ENCODE measurements at regions not wholly inside any gene's neighbourhood (a gene's known extent, or its start where the extent isn't known, plus 50 kb on each side); places are given as distances from the start of the nearest gene placed in this dataset.
"Not testable (repeated sequence)": the region's sequence is repeated elsewhere in the genome, so short reads cannot be mapped to it uniquely, and the experiment has no call there.

DNA sequence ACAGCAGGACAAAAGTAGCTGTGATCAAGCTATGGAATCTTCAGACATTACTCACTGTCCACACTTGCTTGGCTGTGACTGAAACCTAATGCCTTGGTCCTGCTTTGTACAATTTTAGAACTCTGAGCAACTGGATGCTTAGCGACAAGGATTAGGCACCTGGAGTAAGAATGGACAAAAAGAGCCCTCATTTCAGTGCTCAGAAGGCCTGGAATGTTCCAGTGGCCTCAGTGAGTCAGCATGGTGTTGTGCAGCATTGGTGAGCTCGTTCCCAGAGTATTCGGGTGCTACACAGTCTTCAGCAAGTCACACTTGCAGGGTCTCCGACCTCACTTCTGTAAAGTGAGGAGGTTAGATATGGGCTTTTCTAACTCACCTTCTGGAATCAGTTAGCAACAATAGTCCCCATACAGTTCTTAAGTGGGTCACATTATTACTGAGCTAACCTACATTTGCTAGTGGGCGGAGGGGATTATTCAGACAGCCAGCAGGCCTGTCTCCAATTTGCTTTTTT is 108.0 kb upstream of the MDM1 start:
- Histone ChIP-seq H3K9me3 (ENCODE audit: low read length) (no peaks in the 10 kb centered on the region), H3K27ac (ENCODE audit: low read depth, low read length) (no peak overlapping the region), H3K4me3 (ENCODE audit: low read depth in 1 of 2, low read length in 2 of 2) (no peak overlapping the region), H3K27me3 (ENCODE audit: control insufficient read depth in 1 of 2, insufficient read depth in 2 of 2, low read length in 2 of 2) (no peaks in the 10 kb centered on the region), H3K4me1 (ENCODE audit: insufficient read depth, low read length) (no peaks in the 10 kb centered on the region), H3K36me3 (ENCODE audit: insufficient read depth, low read length) (no peaks in the 10 kb centered on the region), H3K9ac (ENCODE audit: low read length) (no peak overlapping the region)

DNA sequence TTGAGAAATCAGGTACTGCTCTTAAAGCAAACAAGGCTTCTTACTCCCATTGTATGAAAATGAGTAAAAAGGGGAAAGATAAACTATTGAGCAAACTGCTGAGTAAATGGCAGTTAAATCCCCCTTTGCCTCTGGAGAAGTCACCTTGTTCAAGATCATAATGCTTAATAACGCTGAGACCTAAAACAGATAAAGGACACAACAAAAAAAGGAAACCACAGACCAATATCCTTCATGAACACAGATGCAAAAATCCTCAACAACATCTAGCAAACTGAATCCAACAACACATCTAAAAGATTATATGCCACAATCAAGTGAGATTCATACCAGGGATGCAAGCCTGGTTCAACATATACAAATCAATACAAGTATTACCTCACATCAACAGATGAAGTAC is 109.0 kb upstream of the MDM1 start:
- H3K4me1 ChIP-seq (ENCODE audit: insufficient read depth, low read length) = peaks cover 7% of the 10 kb centered on the region
- H3K36me3 ChIP-seq (ENCODE audit: insufficient read depth, low read length) = no peaks in the 10 kb centered on the region
- no peaks in the 10 kb centered on the region for H3K27me3 ChIP-seq (ENCODE audit: control insufficient read depth in 1 of 2, insufficient read depth in 2 of 2, low read length in 2 of 2)
- no peaks in the 10 kb centered on the region for H3K9me3 ChIP-seq (ENCODE audit: low read length)
- no peak overlapping the region for H3K9ac ChIP-seq (ENCODE audit: low read length)
- no peak overlapping the region for H3K27ac ChIP-seq (ENCODE audit: low read depth, low read length)
- no peak overlapping the region for H3K4me3 ChIP-seq (ENCODE audit: low read depth in 1 of 2, low read length in 2 of 2)

- not testable (repeated sequence) for H3K9ac ChIP-seq (ENCODE audit: low read length)
These were observed 110.3 kb upstream of the MDM1 start for GRCh38 chr12:68442353-68442972.

GRCh38 chr12:68443695-68444094 is 111.5 kb upstream of the MDM1 start:
- H3K9me3 ChIP-seq (ENCODE audit: low read length); H3K27me3 ChIP-seq (ENCODE audit: control insufficient read depth in 1 of 2, insufficient read depth in 2 of 2, low read length in 2 of 2): not testable (repeated sequence)

More at GRCh38 chr12:68442353-68442972, 110.3 kb upstream of the MDM1 start:
- H3K4me1 ChIP-seq (ENCODE audit: insufficient read depth, low read length) = peaks cover 14% of the 10 kb centered on the region
- not testable (repeated sequence) for H3K9me3 ChIP-seq (ENCODE audit: low read length); H3K36me3 ChIP-seq (ENCODE audit: insufficient read depth, low read length); H3K27me3 ChIP-seq (ENCODE audit: control insufficient read depth in 1 of 2, insufficient read depth in 2 of 2, low read length in 2 of 2); H3K27ac ChIP-seq (ENCODE audit: low read depth, low read length); H3K4me3 ChIP-seq (ENCODE audit: low read depth in 1 of 2, low read length in 2 of 2)

DNA sequence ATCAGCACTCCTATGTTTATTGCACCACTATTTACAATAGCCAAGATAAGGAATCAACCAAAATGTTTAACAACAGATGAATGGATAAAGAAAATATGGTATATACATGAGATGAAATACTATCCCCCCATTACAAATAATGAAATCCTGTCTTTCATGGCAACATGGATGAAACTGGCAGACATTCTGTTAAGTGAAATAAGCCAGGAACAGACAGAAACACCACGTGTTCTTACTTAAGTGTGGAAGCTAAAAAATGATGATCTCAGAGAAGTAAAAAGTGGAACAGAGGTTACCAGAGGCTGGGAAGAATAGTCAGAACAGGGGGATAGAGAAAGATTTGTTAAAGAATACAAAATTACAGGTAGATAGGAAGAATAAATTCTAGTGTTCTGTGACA is 113.7 kb upstream of the MDM1 start:
- H3K4me1 ChIP-seq (ENCODE audit: insufficient read depth, low read length) = peaks cover 17% of the 10 kb centered on the region
- H3K9me3 ChIP-seq (ENCODE audit: low read length) = no peaks in the 10 kb centered on the region
- no peak overlapping the region for H3K4me3 ChIP-seq (ENCODE audit: low read depth in 1 of 2, low read length in 2 of 2)
- H3K36me3 ChIP-seq (ENCODE audit: insufficient read depth, low read length) = no peaks in the 10 kb centered on the region
- H3K27me3 ChIP-seq (ENCODE audit: control insufficient read depth in 1 of 2, insufficient read depth in 2 of 2, low read length in 2 of 2) = no peaks in the 10 kb centered on the region
- H3K27ac ChIP-seq (ENCODE audit: low read depth, low read length) = no peak overlapping the region
- H3K9ac ChIP-seq (ENCODE audit: low read length) = no peak overlapping the region

More at GRCh38 chr12:68443695-68444094, 111.5 kb upstream of the MDM1 start:
- not testable (repeated sequence) for H3K36me3 ChIP-seq (ENCODE audit: insufficient read depth, low read length); H3K4me3 ChIP-seq (ENCODE audit: low read depth in 1 of 2, low read length in 2 of 2); H3K9ac ChIP-seq (ENCODE audit: low read length); H3K27ac ChIP-seq (ENCODE audit: low read depth, low read length)
- peaks cover 14% of the 10 kb centered on the region for H3K4me1 ChIP-seq (ENCODE audit: insufficient read depth, low read length)

DNA sequence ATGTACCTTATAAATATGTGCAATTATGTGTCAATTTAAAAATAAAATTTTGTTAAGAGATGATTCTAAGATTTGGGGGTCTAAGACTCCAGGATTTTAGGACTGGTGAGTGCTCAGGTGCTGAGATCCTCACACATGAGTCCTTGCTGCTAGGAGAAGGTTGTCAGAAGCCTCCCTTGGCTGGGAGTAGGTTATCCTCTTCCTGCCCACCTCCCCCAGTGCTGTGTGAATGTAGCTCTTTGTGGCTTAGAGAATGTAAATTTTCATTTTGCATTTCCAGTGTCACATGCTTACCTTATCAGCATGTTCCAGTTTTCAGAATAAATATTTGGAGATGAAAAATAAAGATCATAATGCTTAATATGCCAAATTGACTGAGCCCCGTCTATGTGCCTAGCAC is 114.2 kb upstream of the MDM1 start:
- no peak overlapping the region for H3K27ac ChIP-seq (ENCODE audit: low read depth, low read length)
- H3K9ac ChIP-seq (ENCODE audit: low read length) = no peak overlapping the region
- peaks cover 23% of the 10 kb centered on the region for H3K4me1 ChIP-seq (ENCODE audit: insufficient read depth, low read length)

GRCh38 chr12:68446901-68447796 is 115.0 kb upstream of the MDM1 start:
- Histone ChIP-seq H3K9ac (ENCODE audit: low read length) (no peak overlapping the region), H3K36me3 (ENCODE audit: insufficient read depth, low read length) (no peaks in the 10 kb centered on the region), H3K4me1 (ENCODE audit: insufficient read depth, low read length) (peaks cover 31% of the 10 kb centered on the region), H3K4me3 (ENCODE audit: low read depth in 1 of 2, low read length in 2 of 2) (no peak overlapping the region), H3K27ac (ENCODE audit: low read depth, low read length) (no peak overlapping the region), H3K27me3 (ENCODE audit: control insufficient read depth in 1 of 2, insufficient read depth in 2 of 2, low read length in 2 of 2) (no peaks in the 10 kb centered on the region), H3K9me3 (ENCODE audit: low read length) (no peaks in the 10 kb centered on the region)

More for the DNA sequence above, 114.2 kb upstream of the MDM1 start:
- Histone ChIP-seq H3K36me3 (ENCODE audit: insufficient read depth, low read length) (no peaks in the 10 kb centered on the region), H3K4me3 (ENCODE audit: low read depth in 1 of 2, low read length in 2 of 2) (no peak overlapping the region), H3K27me3 (ENCODE audit: control insufficient read depth in 1 of 2, insufficient read depth in 2 of 2, low read length in 2 of 2) (no peaks in the 10 kb centered on the region), H3K9me3 (ENCODE audit: low read length) (no peaks in the 10 kb centered on the region)

GRCh38 chr12:68447797-68448260 is 115.7 kb upstream of the MDM1 start:
- Histone ChIP-seq H3K9ac (ENCODE audit: low read length) (no peak overlapping the region), H3K36me3 (ENCODE audit: insufficient read depth, low read length) (no peaks in the 10 kb centered on the region), H3K4me1 (ENCODE audit: insufficient read depth, low read length) (peaks cover 36% of the 10 kb centered on the region), H3K27me3 (ENCODE audit: control insufficient read depth in 1 of 2, insufficient read depth in 2 of 2, low read length in 2 of 2) (no peaks in the 10 kb centered on the region), H3K27ac (ENCODE audit: low read depth, low read length) (no peak overlapping the region), H3K4me3 (ENCODE audit: low read depth in 1 of 2, low read length in 2 of 2) (no peak overlapping the region), H3K9me3 (ENCODE audit: low read length) (no peaks in the 10 kb centered on the region)

DNA sequence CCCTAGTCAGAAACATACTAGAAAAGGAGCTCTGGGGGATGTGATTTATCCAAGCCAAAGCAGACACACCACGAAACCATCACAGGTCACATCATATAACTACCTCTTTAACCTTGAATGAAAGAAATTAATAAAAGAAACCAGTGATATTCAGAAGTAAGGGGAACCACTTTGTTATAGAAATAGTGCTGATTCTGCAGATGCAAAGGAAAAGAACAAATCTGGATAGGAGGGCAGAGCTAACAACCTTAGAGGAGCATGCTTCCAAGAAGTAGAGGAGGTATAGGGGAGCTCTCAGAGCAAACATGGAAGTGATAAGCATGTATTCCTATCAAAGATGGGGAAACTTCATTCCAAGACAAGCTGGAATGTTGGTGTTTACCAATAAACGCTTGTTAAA is 117.0 kb upstream of the MDM1 start:
- H3K27ac ChIP-seq (ENCODE audit: low read depth, low read length) = no peak overlapping the region
- no peak overlapping the region for H3K9ac ChIP-seq (ENCODE audit: low read length)
- no peaks in the 10 kb centered on the region for H3K36me3 ChIP-seq (ENCODE audit: insufficient read depth, low read length)
- H3K9me3 ChIP-seq (ENCODE audit: low read length) = no peaks in the 10 kb centered on the region
- peaks cover 41% of the 10 kb centered on the region for H3K4me1 ChIP-seq (ENCODE audit: insufficient read depth, low read length)
- H3K4me3 ChIP-seq (ENCODE audit: low read depth in 1 of 2, low read length in 2 of 2) = no peak overlapping the region
- no peaks in the 10 kb centered on the region for H3K27me3 ChIP-seq (ENCODE audit: control insufficient read depth in 1 of 2, insufficient read depth in 2 of 2, low read length in 2 of 2)

- Histone ChIP-seq H3K4me1 (ENCODE audit: insufficient read depth, low read length) (peaks cover 37% of the 10 kb centered on the region), H3K9me3 (ENCODE audit: low read length) (no peaks in the 10 kb centered on the region), H3K9ac (ENCODE audit: low read length) (no peak overlapping the region), H3K27me3 (ENCODE audit: control insufficient read depth in 1 of 2, insufficient read depth in 2 of 2, low read length in 2 of 2) (no peaks in the 10 kb centered on the region), H3K4me3 (ENCODE audit: low read depth in 1 of 2, low read length in 2 of 2) (peak overlapping the region in 1 of 2 donors; percentile 34), H3K27ac (ENCODE audit: low read depth, low read length) (no peak overlapping the region), H3K36me3 (ENCODE audit: insufficient read depth, low read length) (no peaks in the 10 kb centered on the region)
These were observed 118.7 kb upstream of the MDM1 start for GRCh38 chr12:68450947-68451260.

DNA sequence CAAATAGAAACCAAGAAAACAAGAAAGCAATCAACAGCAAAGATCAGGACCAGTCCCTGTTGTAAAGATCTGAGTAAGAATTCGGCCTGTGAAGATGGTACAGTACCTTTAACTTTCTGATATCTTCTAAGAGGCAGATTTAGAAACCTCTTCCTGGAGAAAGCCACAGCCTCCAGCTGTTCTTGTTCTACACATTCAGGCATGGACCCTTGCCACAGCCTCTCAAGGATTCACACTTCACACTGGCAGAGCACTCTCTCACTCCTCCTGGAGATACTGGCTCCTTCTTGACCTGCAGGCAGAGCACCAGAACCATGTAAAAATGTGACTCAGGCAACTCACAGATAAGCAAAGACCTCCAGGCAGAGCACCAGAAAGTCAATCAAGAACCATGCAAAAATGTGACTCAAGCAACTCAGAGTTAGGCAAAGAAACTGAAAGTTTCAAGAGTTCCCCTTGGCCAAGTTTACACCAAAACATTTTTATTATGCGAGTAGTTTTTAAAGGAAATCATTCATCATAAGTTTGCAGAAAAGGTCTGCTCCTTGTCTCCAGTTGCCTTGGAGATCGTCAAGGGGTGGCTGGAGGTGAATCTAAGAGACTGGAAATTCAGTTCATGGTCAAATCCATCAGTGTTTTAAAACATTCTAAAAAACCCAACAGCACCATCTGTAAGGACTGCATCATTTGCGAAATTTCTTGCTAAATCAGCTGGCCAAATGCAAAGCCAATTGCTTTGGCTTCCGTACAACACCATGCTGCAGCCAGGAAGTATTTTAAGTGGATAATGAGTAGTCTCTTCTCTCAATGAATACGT is 119.3 kb upstream of the MDM1 start:
- peak overlapping the region; percentile 1 for H3K27ac ChIP-seq (ENCODE audit: low read depth, low read length)
- H3K4me1 ChIP-seq (ENCODE audit: insufficient read depth, low read length) = peaks cover 31% of the 10 kb centered on the region
- peak overlapping the region in 1 of 2 donors; percentile 34 for H3K4me3 ChIP-seq (ENCODE audit: low read depth in 1 of 2, low read length in 2 of 2)
- H3K9me3 ChIP-seq (ENCODE audit: low read length) = no peaks in the 10 kb centered on the region
- H3K27me3 ChIP-seq (ENCODE audit: control insufficient read depth in 1 of 2, insufficient read depth in 2 of 2, low read length in 2 of 2) = no peaks in the 10 kb centered on the region
- H3K36me3 ChIP-seq (ENCODE audit: insufficient read depth, low read length) = no peaks in the 10 kb centered on the region
- H3K9ac ChIP-seq (ENCODE audit: low read length) = no peak overlapping the region

Measured in muscle layer of colon (tissue), 2 donors.